ENCODE measurements at regions not wholly inside any gene's neighbourhood (a gene's known extent, or its start where the extent isn't known, plus 50 kb on each side); places are given as distances from the start of the nearest gene placed in this dataset.
"Not testable (repeated sequence)": the region's sequence is repeated elsewhere in the genome, so short reads cannot be mapped to it uniquely, and the experiment has no call there.

GRCh38 chr6:86731631-86732030 is 205.7 kb upstream of the HTR1E start:
- not testable (repeated sequence) for DNase-seq (ENCODE audit: low spot score)

GRCh38 chr6:86730772-86731171 is 206.6 kb upstream of the HTR1E start:
- not testable (repeated sequence) for DNase-seq (ENCODE audit: low spot score)

- DNase-seq (ENCODE audit: low spot score), result no peak
Observed at GRCh38 chr6:86730216-86730615, 207.1 kb upstream of the HTR1E start.

- no peak for DNase-seq (ENCODE audit: low spot score)
Observed at GRCh38 chr6:86728976-86729375, 208.4 kb upstream of the HTR1E start.

- DNase-seq (ENCODE audit: low spot score), result no peak
Observed at GRCh38 chr6:86724695-86725094, 212.6 kb upstream of the HTR1E start.

- DNase-seq (ENCODE audit: low spot score), result no peak
Observed at GRCh38 chr6:86723729-86724128, 213.6 kb upstream of the HTR1E start.

GRCh38 chr6:86723151-86723550 is 214.2 kb upstream of the HTR1E start:
- no peak for DNase-seq (ENCODE audit: low spot score)

- no peak for DNase-seq (ENCODE audit: low spot score)
Observed at GRCh38 chr6:86722131-86722530, 215.2 kb upstream of the HTR1E start.

GRCh38 chr6:86715676-86716075 is 221.7 kb upstream of the HTR1E start:
- no peak for DNase-seq (ENCODE audit: low spot score)

GRCh38 chr6:86712039-86712438 is 225.3 kb upstream of the HTR1E start:
- DNase-seq (ENCODE audit: low spot score), result no peak

GRCh38 chr6:86707545-86708120 is 229.7 kb upstream of the HTR1E start:
- DNase-seq (ENCODE audit: low spot score), result no peak

- no peak for DNase-seq (ENCODE audit: low spot score)
Observed at GRCh38 chr6:86706449-86706848, 230.9 kb upstream of the HTR1E start.

- not testable (repeated sequence) for DNase-seq (ENCODE audit: low spot score)
Observed at GRCh38 chr6:86701228-86701627, 236.1 kb upstream of the HTR1E start.

GRCh38 chr6:86686496-86686895 is 250.8 kb upstream of the HTR1E start:
- no peak for DNase-seq (ENCODE audit: low spot score)

- DNase-seq (ENCODE audit: low spot score), result no peak
Observed at GRCh38 chr6:86685230-86685797, 252.0 kb upstream of the HTR1E start.

GRCh38 chr6:86683132-86683908 is 254.0 kb upstream of the HTR1E start:
- DNase-seq (ENCODE audit: low spot score), result no peak

GRCh38 chr6:86682297-86682696 is 255.0 kb upstream of the HTR1E start:
- DNase-seq (ENCODE audit: low spot score), result no peak

- DNase-seq (ENCODE audit: low spot score), result not testable (repeated sequence)
Observed at GRCh38 chr6:86681140-86681539, 256.2 kb upstream of the HTR1E start.

GRCh38 chr6:86672125-86672524 is 265.2 kb upstream of the HTR1E start:
- DNase-seq (ENCODE audit: low spot score), result not testable (repeated sequence)

GRCh38 chr6:86657192-86657591 is 280.1 kb upstream of the HTR1E start:
- no peak for DNase-seq (ENCODE audit: low spot score)

GRCh38 chr6:86629123-86629522 is 308.2 kb upstream of the HTR1E start:
- no peak for DNase-seq (ENCODE audit: low spot score)

- no peak for DNase-seq (ENCODE audit: low spot score)
Observed at GRCh38 chr6:86619428-86619827, 317.9 kb upstream of the HTR1E start.

GRCh38 chr6:86615299-86615698 is 322.0 kb upstream of the HTR1E start:
- no peak for DNase-seq (ENCODE audit: low spot score)

Data from GM03348 (cell line).